ENCODE measurements at regions not wholly inside any gene's neighbourhood (a gene's known extent, or its start where the extent isn't known, plus 50 kb on each side); places are given as distances from the start of the nearest gene placed in this dataset.
A peak's percentile ranks its signal among the peaks of the same experiment; 100 is the strongest.

DNA sequence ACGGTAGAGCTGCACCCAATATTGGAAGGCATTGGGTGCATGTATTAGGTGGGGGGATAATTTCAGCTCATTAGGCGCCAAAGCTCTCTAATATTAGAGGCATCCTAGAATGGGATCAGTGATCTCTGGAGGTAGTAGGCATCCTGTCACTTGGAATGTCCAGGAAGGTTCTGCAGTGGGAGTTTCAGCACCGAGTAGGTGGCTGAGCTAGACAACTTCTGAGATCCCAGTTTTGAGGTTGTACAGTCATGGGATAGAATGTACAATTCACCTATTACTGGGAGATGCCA lies 210.9 kb downstream of the MYCN start:
- WGBS, 2 experiments (ENCODE audit: extremely low coverage in 1 of 2, insufficient coverage in 1 of 2, insufficient read length in 1 of 2, insufficient replicate concordance in 2 of 2, low coverage in 1 of 2, low lambda C conversion rate in 2 of 2, missing lambda C conversion rate in 1 of 2), result 90% methylated on average over 3 of the region's 3 CpGs; no CpG with 5 or more reads in 1 of the 2 experiments
- no peaks in the 10 kb centered on the region for H3K79me2 ChIP-seq (ENCODE audit: control insufficient read depth in 1 of 2, insufficient read depth in 2 of 2, low read length in 2 of 2)
- H3K9me3 ChIP-seq (ENCODE audit: insufficient read depth in 2 of 2, low read depth in 1 of 2, low read length in 1 of 2), result no peaks in the 10 kb centered on the region
- FAIRE-seq (no peak), DNase-seq (ENCODE audit: low read depth in 1 of 2, low spot score in 2 of 2) (peak in 1 of 2 experiments; percentile 14)
- no peaks in the 10 kb centered on the region for H4K20me1 ChIP-seq (replicated peaks in 1 of 2; ENCODE audit: control insufficient read depth in 1 of 2, insufficient read depth in 2 of 2, low read length in 2 of 2)
- H4K8ac ChIP-seq (ENCODE audit: extremely low read depth, insufficient read depth, low read length), result no peak overlapping the region
- H3K9ac ChIP-seq (replicated peaks in 1 of 4; ENCODE audit: extremely low read depth in 1 of 4, low read depth in 3 of 4, low read length in 3 of 4), result no peak overlapping the region
- no peak overlapping the region for H3K23ac ChIP-seq (ENCODE audit: insufficient read length)
- POLR2A ChIA-PET (ENCODE audit: partially characterized antibody), result no interaction called here
- no peak overlapping the region for H4K5ac ChIP-seq (ENCODE audit: insufficient read length, low read depth, low read length)
- no peak overlapping the region for H2BK120ac ChIP-seq (replicated peaks; ENCODE audit: low read depth, low read length)
- H3K18ac ChIP-seq (ENCODE audit: extremely low read depth, low read length), result no peak overlapping the region
- H3K79me1 ChIP-seq (ENCODE audit: low read depth, low read length), result no peaks in the 10 kb centered on the region
- no peak overlapping the region; the same call in 1 of the 2 replicates for H2BK12ac ChIP-seq (ENCODE audit: low read depth, low read length)
- H2AK5ac ChIP-seq (ENCODE audit: low read depth, low read length), result no peak overlapping the region
- H2BK5ac ChIP-seq (ENCODE audit: low read depth, low read length), result no peak overlapping the region
- H4K91ac ChIP-seq (replicated peaks; ENCODE audit: insufficient read length, low read length), result no peak overlapping the region
- no peak overlapping the region for H3K56ac ChIP-seq (replicated peaks; ENCODE audit: insufficient read length, low read depth, low read length)
- H3K27me3 ChIP-seq (replicated peaks in 1 of 4; ENCODE audit: control insufficient read depth in 3 of 4, extremely low read depth in 1 of 4, insufficient read depth in 3 of 4, low read length in 3 of 4), result no peaks in the 10 kb centered on the region
- no peak overlapping the region for H3K4me2 ChIP-seq (ENCODE audit: insufficient read depth in 1 of 2, low read depth in 2 of 2, low read length in 2 of 2)
- H3K27ac ChIP-seq (ENCODE audit: low read depth, low read length), result no peak overlapping the region
- H3K14ac ChIP-seq (ENCODE audit: insufficient read length), result no peak overlapping the region
- no peak overlapping the region for H2BK15ac ChIP-seq (ENCODE audit: low read length)
- H3K23me2 ChIP-seq (ENCODE audit: low read depth, low read length), result no peaks in the 10 kb centered on the region
- CTCF ChIA-PET (ENCODE audit: partially characterized antibody), result interaction anchor here (1.1 to 3.0 kb wide), 5 partner anchors 9 to 212 kb away, joined by 3 to 10 read pairs (median 6); no protein-coding TSS in a partner anchor
- no peaks in the 10 kb centered on the region for H3K36me3 ChIP-seq (ENCODE audit: control insufficient read depth in 2 of 4, insufficient read depth in 4 of 4, low read length in 3 of 4)
- H2AFZ ChIP-seq (ENCODE audit: low read length), result no peak overlapping the region
- no peaks in the 10 kb centered on the region for H3K4me1 ChIP-seq (replicated peaks in 1 of 4; ENCODE audit: control insufficient read depth in 3 of 4, insufficient read depth in 4 of 4, low read length in 3 of 4)
- no peak overlapping the region for H3K4me3 ChIP-seq (ENCODE audit: extremely low read depth in 1 of 4, insufficient read depth in 2 of 4, low read depth in 3 of 4, low read length in 4 of 4)
- no peak overlapping the region for H2BK20ac ChIP-seq (ENCODE audit: low read length)
- H3K4ac ChIP-seq (replicated peaks; ENCODE audit: insufficient read length, low read depth, low read length), result no peak overlapping the region
- TF ChIP-seq TEAD4 (IDR thresholded peaks at IDR 0.05; ENCODE audit: low read depth, low read length) (no peak), POU5F1 (IDR thresholded peaks at IDR 0.05; ENCODE audit: low read depth, low read length) (no peak), TAF1 (IDR thresholded peaks at IDR 0.05; ENCODE audit: low read depth, low read length) (no peak), USF2 (IDR thresholded peaks at IDR 0.05; ENCODE audit: low read length) (no peak), CBX5 (IDR thresholded peaks at IDR 0.05; ENCODE audit: low read depth, low read length) (no peak), TCF12 (IDR thresholded peaks at IDR 0.05; ENCODE audit: low read depth, low read length) (no peak), YY1 (IDR thresholded peaks at IDR 0.05; ENCODE audit: low read depth, low read length) (no peak), SIRT6 (IDR thresholded peaks at IDR 0.05; ENCODE audit: low read length) (no peak), SP1 (IDR thresholded peaks at IDR 0.05; ENCODE audit: low read depth, low read length) (no peak), TAF7 (optimal IDR thresholded peaks at IDR 0.05; ENCODE audit: borderline replicate concordance, low read depth, low read length) (no peak), CTBP2 (IDR thresholded peaks at IDR 0.05; ENCODE audit: borderline replicate concordance, insufficient read depth, insufficient read length, low read length) (no peak), PHF8 (conservative IDR thresholded peaks at IDR 0.05; ENCODE audit: low read depth, low read length) (no peak), SIX5 (IDR thresholded peaks at IDR 0.05; ENCODE audit: low read depth, low read length) (no peak), BCL11A (IDR thresholded peaks at IDR 0.05; ENCODE audit: low read depth in 2 of 2, low read length in 2 of 2) (no peak)
- TF ChIP-seq, protein P1, sequence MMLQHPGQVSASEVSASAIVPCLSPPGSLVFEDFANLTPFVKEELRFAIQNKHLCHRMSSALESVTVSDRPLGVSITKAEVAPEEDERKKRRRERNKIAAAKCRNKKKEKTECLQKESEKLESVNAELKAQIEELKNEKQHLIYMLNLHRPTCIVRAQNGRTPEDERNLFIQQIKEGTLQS (IDR thresholded peaks at IDR 0.05; ENCODE audit: insufficient read depth, low read depth, low read length), result no peak

Data from H1 (cell line).